ENCODE measurements at regions not wholly inside any gene's neighbourhood (a gene's known extent, or its start where the extent isn't known, plus 50 kb on each side); places are given as distances from the start of the nearest gene placed in this dataset.
A peak's percentile ranks its signal among the peaks of the same experiment; 100 is the strongest.
"Not testable (repeated sequence)": the region's sequence is repeated elsewhere in the genome, so short reads cannot be mapped to it uniquely, and the experiment has no call there.

DNA sequence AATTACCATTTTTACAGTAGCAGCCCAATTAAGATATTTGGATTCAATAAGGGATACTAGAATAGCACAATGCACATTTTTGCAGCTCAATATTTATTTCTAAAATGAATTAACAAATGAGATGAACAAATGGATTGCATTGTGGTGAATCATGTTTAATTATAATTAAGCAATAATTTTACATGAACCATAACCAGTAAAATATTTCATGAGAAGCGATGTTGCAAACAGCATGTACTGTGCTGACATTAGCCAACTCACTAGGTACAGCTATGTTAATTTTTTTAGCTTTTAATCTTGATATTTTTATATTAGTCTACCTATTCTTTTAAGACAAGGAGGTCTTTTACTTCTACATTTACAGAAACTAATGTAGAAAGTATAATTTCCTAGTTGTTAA is 399.1 kb upstream of the AKR1E2 start:
- DNase-seq (ENCODE audit: extremely low read depth, low read depth) = no peak

DNA sequence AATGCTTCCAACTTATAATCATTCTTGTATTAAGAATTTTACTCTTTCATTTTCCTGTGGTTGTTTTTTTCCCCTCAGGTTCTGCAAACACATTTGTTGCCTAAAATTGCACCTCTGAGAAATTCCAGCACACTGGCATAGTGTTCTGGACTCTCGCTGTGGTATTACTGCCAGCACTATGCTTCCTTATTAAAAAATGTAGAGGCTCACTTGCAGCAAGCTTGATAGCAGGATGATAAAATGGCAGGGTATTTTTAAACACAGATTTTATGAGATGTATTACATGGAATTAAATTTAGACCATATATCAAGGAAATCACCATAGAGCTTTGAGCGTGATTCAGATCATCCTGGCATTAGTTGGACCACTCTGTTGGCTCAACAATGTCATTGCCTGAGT is 416.7 kb upstream of the AKR1E2 start:
- no peak for DNase-seq (ENCODE audit: extremely low read depth, low read depth)

DNA sequence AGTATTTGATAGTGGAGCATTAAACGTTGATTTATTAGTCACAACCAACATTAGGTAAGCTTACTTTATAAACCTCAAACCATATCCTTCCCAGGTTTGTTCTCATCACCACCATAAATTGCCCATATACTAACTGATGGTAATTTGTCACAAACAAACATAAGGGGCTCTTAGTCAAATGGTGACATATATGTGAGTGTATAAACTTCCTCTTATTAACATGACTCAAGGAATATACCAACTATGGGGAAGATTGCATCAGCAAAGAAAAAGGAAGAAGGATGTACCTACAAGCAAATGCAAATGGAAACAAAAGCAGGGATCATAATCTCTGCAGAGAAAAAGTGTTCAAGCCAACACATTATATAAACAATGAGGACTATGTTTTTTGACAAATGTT is 418.2 kb upstream of the AKR1E2 start:
- DNase-seq (ENCODE audit: extremely low read depth, low read depth) = peak; percentile 36

DNA sequence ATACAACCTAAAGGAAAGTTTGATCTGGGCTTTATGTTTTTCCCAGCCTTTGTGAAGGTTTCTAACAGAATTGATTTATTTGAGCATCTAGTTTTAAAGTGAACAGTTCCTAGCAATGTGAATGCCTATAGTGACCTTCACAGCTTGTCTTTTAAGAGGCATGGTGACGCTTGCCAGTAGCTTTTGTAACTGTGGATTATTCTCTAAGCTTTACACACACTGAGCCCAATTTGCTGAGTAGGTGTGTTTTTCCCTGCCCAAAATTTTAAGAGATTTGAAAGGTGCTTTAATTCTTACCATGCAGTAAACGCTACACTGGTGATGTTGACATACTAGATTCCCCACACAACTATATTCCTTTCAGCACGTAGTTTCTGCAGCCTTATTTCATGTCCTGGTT is 420.2 kb upstream of the AKR1E2 start:
- DNase-seq (ENCODE audit: extremely low read depth, low read depth) = no peak

GRCh38 chr10:4403638-4404252 is 422.3 kb upstream of the AKR1E2 start:
- DNase-seq (ENCODE audit: extremely low read depth, low read depth) = no peak

DNA sequence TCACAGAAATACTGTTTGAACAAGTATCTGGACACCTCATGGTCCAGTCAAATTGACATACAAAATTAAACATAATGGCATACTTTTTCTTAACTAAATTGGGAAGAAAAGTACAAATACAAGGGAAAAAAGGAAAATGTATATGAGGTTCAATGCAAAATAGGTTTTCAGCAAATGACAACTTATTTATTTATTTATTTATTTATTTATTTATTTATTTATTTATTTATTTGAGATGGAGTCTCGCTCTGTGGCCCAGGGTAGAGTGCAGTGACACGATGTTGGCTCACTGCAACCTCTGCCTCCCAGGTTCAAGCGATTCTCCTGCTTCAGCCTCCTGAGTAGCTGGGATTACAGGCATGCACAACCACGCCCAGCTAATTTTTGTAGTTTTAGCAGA is 424.9 kb upstream of the AKR1E2 start:
- not testable (repeated sequence) for DNase-seq (ENCODE audit: extremely low read depth, low read depth)

GRCh38 chr10:4399556-4399955 is 426.5 kb upstream of the AKR1E2 start:
- DNase-seq (ENCODE audit: extremely low read depth, low read depth) = no peak

GRCh38 chr10:4398602-4399001 is 427.4 kb upstream of the AKR1E2 start:
- DNase-seq (ENCODE audit: extremely low read depth, low read depth) = no peak

GRCh38 chr10:4397337-4397736 is 428.7 kb upstream of the AKR1E2 start:
- no peak for DNase-seq (ENCODE audit: extremely low read depth, low read depth)

- no peak for DNase-seq (ENCODE audit: extremely low read depth, low read depth)
Measured at GRCh38 chr10:4396401-4397283, 429.4 kb upstream of the AKR1E2 start.

DNA sequence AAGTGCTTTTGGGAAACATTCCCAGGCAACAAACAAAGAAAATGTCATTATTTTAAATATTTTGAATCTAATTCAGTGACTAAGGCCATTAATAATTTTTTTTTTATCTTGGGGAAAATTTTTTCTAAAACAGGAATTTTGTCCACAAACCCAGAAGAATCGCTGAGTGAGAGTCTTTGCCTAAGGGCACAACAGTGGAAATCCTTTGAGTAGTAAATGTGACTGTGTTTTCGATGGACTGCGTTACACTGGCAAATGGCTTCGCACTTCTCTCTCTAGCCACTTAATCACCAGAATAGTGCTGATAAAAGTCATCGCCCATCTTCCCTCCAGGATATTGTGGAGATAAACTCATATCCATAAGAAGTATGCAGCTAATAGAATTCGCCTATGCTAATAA is 430.3 kb upstream of the AKR1E2 start:
- no peak for DNase-seq (ENCODE audit: extremely low read depth, low read depth)

DNA sequence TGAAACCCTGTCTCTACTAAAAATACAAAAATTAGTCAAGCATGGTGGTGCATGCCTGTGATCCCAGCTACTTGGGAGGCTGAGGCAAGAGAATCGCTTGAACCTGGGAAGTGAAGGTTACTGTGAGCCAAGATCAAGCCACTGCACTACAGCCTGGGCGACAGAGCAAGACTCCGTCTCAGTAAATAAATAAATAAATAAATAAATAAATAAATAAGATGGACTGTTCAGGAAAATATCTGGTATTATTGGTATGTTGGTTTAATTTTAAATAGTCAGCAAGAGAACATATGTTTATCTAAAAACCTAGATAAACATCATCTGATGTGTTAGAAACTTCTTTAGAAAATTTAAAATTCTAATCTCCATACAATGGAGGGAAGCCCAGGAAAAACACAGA is 431.6 kb upstream of the AKR1E2 start:
- not testable (repeated sequence) for DNase-seq (ENCODE audit: extremely low read depth, low read depth)

- DNase-seq (ENCODE audit: extremely low read depth, low read depth) = no peak
Measured at GRCh38 chr10:4391683-4392082, 434.3 kb upstream of the AKR1E2 start.

DNA sequence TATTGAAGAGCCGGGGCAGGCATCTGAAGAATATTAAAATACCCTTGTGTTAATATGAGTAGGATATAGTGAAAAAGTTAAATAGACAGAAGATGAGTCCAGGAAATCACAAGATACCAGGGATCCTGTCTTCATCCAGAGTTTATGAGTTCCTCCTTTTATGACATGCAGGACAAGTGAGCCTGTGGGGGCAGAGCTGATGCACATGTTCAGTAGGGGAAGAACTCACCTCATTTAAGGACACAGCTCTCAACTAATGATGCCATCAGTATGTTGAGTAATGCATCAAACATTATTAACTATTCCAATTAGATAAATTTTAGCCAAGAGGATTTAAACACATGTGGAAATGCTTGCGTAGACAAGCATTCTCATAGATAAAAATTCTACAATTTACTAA is 435.8 kb upstream of the AKR1E2 start:
- no peak for DNase-seq (ENCODE audit: extremely low read depth, low read depth)

GRCh38 chr10:4385231-4385870 is 440.7 kb upstream of the AKR1E2 start:
- DNase-seq (ENCODE audit: extremely low read depth, low read depth) = no peak

DNA sequence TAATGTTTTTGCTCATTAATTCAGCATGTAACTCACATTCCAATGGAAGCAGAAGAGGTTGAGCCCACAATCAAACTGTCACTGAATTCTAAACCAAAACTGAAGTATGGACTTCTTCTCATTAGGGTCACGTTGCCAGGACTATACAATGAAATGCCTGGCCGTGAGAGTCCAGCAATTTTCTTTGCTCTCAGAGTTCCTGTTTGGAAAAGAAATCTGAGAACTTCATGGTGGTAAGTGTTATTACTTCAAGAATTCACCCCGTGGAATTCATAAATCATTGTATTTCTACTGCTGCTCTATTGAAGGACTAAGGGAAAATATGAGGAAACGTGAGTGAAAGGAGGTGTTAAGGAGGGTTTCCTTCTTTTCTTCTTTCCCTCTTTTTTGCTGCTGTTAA is 441.8 kb upstream of the AKR1E2 start:
- no peak for DNase-seq (ENCODE audit: extremely low read depth, low read depth)

DNA sequence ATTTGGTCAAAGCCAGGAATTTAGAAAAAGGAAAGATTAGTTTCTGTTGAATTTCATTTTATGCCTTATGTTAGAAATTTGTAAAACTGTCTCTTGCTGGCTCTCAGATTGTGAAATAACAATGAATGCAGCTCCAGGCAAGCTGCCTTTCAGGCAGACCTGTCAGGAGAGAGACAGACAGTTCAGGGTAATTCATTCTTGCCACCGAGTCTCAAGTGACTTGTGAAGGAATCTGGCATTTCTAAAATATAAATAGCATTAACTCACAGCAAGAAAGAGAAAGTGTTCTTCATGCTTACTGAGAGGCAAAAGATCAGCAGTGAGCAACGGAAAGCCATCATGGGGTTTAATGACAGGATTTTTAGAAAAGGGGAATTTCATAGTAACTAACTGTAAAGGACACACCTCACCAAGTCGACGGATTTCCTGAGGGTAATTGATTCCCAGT is 442.3 kb upstream of the AKR1E2 start:
- no peak for DNase-seq (ENCODE audit: extremely low read depth, low read depth)

GRCh38 chr10:4382811-4383210 is 443.2 kb upstream of the AKR1E2 start:
- DNase-seq (ENCODE audit: extremely low read depth, low read depth) = no peak

DNA sequence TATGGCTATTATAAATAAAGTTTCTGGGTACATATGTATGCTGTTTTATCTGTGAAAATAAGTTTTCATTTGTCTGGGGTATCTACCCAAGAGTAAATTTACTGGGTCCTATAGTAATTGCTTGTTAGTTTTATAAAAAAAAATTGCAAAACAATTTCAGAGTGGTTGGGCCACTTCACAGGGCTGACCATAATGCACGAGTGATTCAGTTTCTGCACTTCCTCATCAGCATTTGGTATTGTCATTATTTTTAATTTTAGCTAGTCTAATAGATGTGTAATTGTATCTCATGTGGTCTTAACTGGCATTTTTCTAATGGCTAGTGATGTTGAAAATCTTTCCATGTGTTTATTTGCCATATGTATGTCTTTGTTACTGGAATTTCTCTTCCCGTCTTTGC is 452.4 kb upstream of the AKR1E2 start:
- no peak for DNase-seq (ENCODE audit: extremely low read depth, low read depth)

DNA sequence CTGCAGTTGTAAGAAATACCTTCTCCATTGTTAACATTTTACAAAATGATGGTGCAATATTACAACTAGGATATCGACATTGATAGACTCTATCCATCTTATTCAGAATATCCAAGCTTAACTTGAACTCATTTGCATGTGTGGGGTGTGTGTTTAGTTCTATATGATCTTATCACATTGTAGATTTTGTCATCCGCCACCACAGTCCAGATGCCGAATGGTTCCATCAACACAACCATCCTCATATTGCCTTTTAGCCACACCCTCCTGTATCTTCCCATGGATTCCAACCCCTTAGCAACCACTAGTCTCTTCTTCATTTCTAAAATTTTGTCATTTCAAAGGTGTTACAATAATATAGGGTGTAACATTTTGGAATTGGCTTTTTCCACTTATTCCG is 452.9 kb upstream of the AKR1E2 start:
- DNase-seq (ENCODE audit: extremely low read depth, low read depth) = no peak

DNA sequence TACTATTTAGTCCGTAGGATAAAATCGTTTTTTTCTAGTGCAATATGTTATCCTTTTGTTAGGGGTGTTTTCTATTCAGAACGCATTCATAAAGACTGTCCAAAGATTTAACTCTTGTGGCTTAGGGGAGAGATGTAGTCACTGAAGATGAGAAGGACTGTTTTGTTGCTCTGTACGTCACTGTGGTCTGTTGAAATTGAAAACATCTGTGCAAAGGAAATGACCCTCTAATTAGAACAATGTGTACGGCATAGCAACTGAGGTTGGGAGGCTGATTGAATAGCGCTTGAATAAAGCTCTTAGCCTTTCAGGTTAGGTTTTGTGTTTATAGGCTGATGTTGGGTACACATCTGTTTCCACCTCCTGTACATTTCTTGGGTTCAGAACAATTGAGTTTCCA is 453.4 kb upstream of the AKR1E2 start:
- DNase-seq (ENCODE audit: extremely low read depth, low read depth) = no peak

All from NCI-H460 (cell line).